Activated CD8-positive, alpha-beta memory T cell treated with anti-CD3 and anti-CD28 coated beads for 4 hours (primary cell): ENCODE measurements at regions not wholly inside any gene's neighbourhood (a gene's known extent, or its start where the extent isn't known, plus 50 kb on each side); places are given as distances from the start of the nearest gene placed in this dataset.
A peak's percentile ranks its signal among the peaks of the same experiment; 100 is the strongest.
"Not testable (repeated sequence)": the region's sequence is repeated elsewhere in the genome, so short reads cannot be mapped to it uniquely, and the experiment has no call there.

ENCODE experiments used
- DNase-seq, 2 donors: peaks; one replicate each; pipeline ENCODE4 v3.0.0-alpha.2; 2020; ENCODE audit warnings: low read depth in 2 of 2

- no peak for DNase-seq
Measured at GRCh38 chr2:176851200-176851888, 361.2 kb upstream of the HNRNPA3 start.

GRCh38 chr2:176851889-176852483, 360.6 kb upstream of the HNRNPA3 start:
- no peak for DNase-seq

- peak; percentile 6 to 19 for DNase-seq
Measured at GRCh38 chr2:176852667-176853066, 359.9 kb upstream of the HNRNPA3 start.

- no peak for DNase-seq
Measured at GRCh38 chr2:176854062-176854461, 358.5 kb upstream of the HNRNPA3 start.

GRCh38 chr2:176854878-176855277, 357.7 kb upstream of the HNRNPA3 start:
- DNase-seq, result no peak

GRCh38 chr2:176856683-176857082, 355.9 kb upstream of the HNRNPA3 start:
- no peak for DNase-seq

GRCh38 chr2:176865336-176865735, 347.3 kb upstream of the HNRNPA3 start:
- DNase-seq, result no peak

- DNase-seq, result no peak
Measured at GRCh38 chr2:176872406-176872805, 340.2 kb upstream of the HNRNPA3 start.

- no peak for DNase-seq
Measured at GRCh38 chr2:176873403-176873802, 339.2 kb upstream of the HNRNPA3 start.

- no peak for DNase-seq
Measured at GRCh38 chr2:176876493-176877103, 336.0 kb upstream of the HNRNPA3 start.

GRCh38 chr2:176879426-176879995, 333.1 kb upstream of the HNRNPA3 start:
- DNase-seq, result no peak

- not testable (repeated sequence) for DNase-seq
Measured at GRCh38 chr2:176882045-176882444, 330.5 kb upstream of the HNRNPA3 start.

GRCh38 chr2:176885001-176885643, 327.5 kb upstream of the HNRNPA3 start:
- no peak for DNase-seq

- DNase-seq, result no peak
Measured at GRCh38 chr2:176885661-176886060, 326.9 kb upstream of the HNRNPA3 start.

GRCh38 chr2:176891105-176891504, 321.5 kb upstream of the HNRNPA3 start:
- no peak for DNase-seq

- DNase-seq, result no peak
Measured at GRCh38 chr2:176891857-176892256, 320.7 kb upstream of the HNRNPA3 start.

GRCh38 chr2:176892676-176893226, 319.8 kb upstream of the HNRNPA3 start:
- DNase-seq, result no peak

GRCh38 chr2:176895158-176895557, 317.4 kb upstream of the HNRNPA3 start:
- no peak for DNase-seq

GRCh38 chr2:176902454-176902853, 310.1 kb upstream of the HNRNPA3 start:
- no peak for DNase-seq

GRCh38 chr2:176904053-176904452, 308.5 kb upstream of the HNRNPA3 start:
- not testable (repeated sequence) for DNase-seq

GRCh38 chr2:176907341-176907740, 305.3 kb upstream of the HNRNPA3 start:
- DNase-seq, result no peak

- DNase-seq, result no peak
Measured at GRCh38 chr2:176910828-176911227, 301.8 kb upstream of the HNRNPA3 start.
